ENCODE measurements at regions not wholly inside any gene's neighbourhood (a gene's known extent, or its start where the extent isn't known, plus 50 kb on each side); places are given as distances from the start of the nearest gene placed in this dataset.

DNA sequence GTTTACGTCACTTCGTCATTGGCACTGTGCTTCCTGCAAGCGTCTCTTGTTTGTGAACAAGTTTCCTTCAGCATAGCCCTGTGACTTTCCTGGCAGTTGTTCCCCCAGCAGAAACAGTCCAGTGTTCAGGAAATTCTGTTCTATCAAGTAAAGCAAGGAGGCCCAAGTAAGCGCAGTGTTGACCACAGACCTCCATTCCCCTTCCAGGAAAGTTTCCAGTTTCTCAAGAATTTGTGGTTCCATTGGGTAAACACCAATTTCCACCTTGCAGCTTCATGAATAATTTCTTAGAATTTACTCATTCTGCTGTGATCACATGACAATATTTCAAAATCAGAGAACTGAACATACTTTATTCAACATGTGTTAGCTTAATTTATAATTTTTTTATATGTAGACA is 88.5 kb upstream of the ETV3 start:
- Histone ChIP-seq H3K36me3 (ENCODE audit: control insufficient read depth in 2 of 2, extremely low read depth in 1 of 2, insufficient read depth in 1 of 2, low read length in 1 of 2) (no peaks in the 10 kb centered on the region), H3K4me1 (ENCODE audit: control insufficient read depth in 1 of 2, extremely low read depth in 1 of 2, insufficient read depth in 2 of 2, low read length in 2 of 2) (no peaks in the 10 kb centered on the region), H3K9me3 (no peaks in the 10 kb centered on the region), H3K4me3 (ENCODE audit: control insufficient read depth in 1 of 2, extremely low read depth in 1 of 2, low read length in 1 of 2) (no peak overlapping the region), H3K27ac (ENCODE audit: low read length) (no peak overlapping the region), H3K27me3 (replicated peaks in 1 of 2; ENCODE audit: control insufficient read depth in 2 of 2, extremely low read depth in 1 of 2, insufficient read depth in 2 of 2, low read length in 1 of 2) (peaks cover 2% of the 10 kb centered on the region in 2 experiments)
- Mint-ChIP-seq H3K4me3 (no peak overlapping the region), H3K27me3 (peaks cover 36% of the 10 kb centered on the region in 2 donors), H3K36me3 (no peaks in the 10 kb centered on the region), H3K27ac (no peak overlapping the region), H3K9me3 (peaks cover 0 to 6% (median 5%) of the 10 kb centered on the region in 3 donors), H3K4me1 (no peaks in the 10 kb centered on the region)
- WGBS (ENCODE audit: insufficient coverage) = 90% methylated on average over 3 of the region's 4 CpGs
- DNase-seq (no peak), ATAC-seq (replicated peaks in 1 of 4) (no peak)
- POLR2A ChIA-PET = no interaction called here
- CTCF ChIA-PET = no interaction called here

DNA sequence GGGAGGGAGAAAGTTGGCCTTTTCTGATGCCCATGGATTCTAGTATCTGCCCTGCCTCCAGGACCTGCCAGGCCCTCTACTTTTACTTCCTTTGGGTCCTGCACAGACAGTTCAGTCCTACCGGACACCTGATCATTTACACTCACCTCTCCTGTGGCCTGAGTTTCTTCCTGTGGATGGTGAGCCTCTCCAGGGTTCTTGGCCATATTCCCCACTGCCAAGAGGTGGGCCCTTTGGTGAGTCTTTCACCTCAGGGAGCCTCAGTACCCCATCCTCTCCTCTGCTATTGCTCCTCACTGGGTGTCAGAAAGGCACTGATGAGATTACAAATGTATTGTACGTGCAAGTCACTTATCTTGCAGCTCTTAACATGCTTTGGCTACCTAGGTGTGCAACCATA is 81.4 kb upstream of the ETV3 start:
- ChIA-PET CTCF (no interaction called here), POLR2A (no interaction called here)
- Mint-ChIP-seq H3K4me3 (no peak overlapping the region), H3K4me1 (no peaks in the 10 kb centered on the region), H3K27ac (no peak overlapping the region), H3K36me3 (no peaks in the 10 kb centered on the region), H3K9me3 (peaks cover 3 to 6% (median 3%) of the 10 kb centered on the region in 3 donors), H3K27me3 (peaks cover 37 to 53% of the 10 kb centered on the region in 2 donors)
- H3K27ac ChIP-seq (ENCODE audit: low read length) = no peak overlapping the region
- 54% methylated on average over 2 of the region's 2 CpGs for WGBS (ENCODE audit: insufficient coverage)
- H3K9me3 ChIP-seq = no peaks in the 10 kb centered on the region
- no peak overlapping the region for H3K4me3 ChIP-seq (ENCODE audit: control insufficient read depth in 1 of 2, extremely low read depth in 1 of 2, low read length in 1 of 2)
- no peaks in the 10 kb centered on the region for H3K36me3 ChIP-seq (ENCODE audit: control insufficient read depth in 2 of 2, extremely low read depth in 1 of 2, insufficient read depth in 1 of 2, low read length in 1 of 2)
- no peak for DNase-seq
- H3K27me3 ChIP-seq (replicated peaks in 1 of 2; ENCODE audit: control insufficient read depth in 2 of 2, extremely low read depth in 1 of 2, insufficient read depth in 2 of 2, low read length in 1 of 2) = peaks cover 2 to 40% of the 10 kb centered on the region in 2 experiments
- H3K4me1 ChIP-seq (ENCODE audit: control insufficient read depth in 1 of 2, extremely low read depth in 1 of 2, insufficient read depth in 2 of 2, low read length in 2 of 2) = no peaks in the 10 kb centered on the region
- ATAC-seq (replicated peaks in 1 of 4) = no peak

DNA sequence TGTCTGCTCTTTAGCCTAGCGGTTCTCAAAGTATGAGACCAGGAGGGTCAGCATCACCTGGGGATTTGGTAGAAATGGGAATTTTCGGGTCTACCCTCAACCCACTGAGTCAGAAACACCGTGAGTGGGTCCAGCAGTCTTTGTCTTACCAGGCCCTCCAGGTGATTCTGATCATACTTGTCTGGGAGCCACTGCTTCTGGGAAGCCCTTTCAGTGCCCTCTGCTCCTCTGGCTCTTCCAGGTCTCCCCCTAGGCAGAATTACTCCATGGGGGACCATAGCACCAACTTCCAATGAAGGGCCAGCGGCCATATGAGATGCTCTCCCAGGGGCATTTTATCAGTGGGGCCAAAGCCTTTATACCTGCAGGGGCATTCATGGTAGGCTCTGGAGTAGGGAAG is 81.0 kb upstream of the ETV3 start:
- Histone ChIP-seq H3K9me3 (no peaks in the 10 kb centered on the region), H3K4me1 (ENCODE audit: control insufficient read depth in 1 of 2, extremely low read depth in 1 of 2, insufficient read depth in 2 of 2, low read length in 2 of 2) (no peaks in the 10 kb centered on the region), H3K27ac (ENCODE audit: low read length) (no peak overlapping the region), H3K36me3 (ENCODE audit: control insufficient read depth in 2 of 2, extremely low read depth in 1 of 2, insufficient read depth in 1 of 2, low read length in 1 of 2) (no peaks in the 10 kb centered on the region), H3K27me3 (replicated peaks in 1 of 2; ENCODE audit: control insufficient read depth in 2 of 2, extremely low read depth in 1 of 2, insufficient read depth in 2 of 2, low read length in 1 of 2) (peaks cover under 1 to 40% of the 10 kb centered on the region in 2 experiments), H3K4me3 (ENCODE audit: control insufficient read depth in 1 of 2, extremely low read depth in 1 of 2, low read length in 1 of 2) (no peak overlapping the region)
- Mint-ChIP-seq H3K27me3 (peaks cover 38 to 50% of the 10 kb centered on the region in 2 donors), H3K4me3 (no peak overlapping the region), H3K9me3 (peaks cover 4 to 10% (median 6%) of the 10 kb centered on the region in 3 donors), H3K27ac (no peak overlapping the region), H3K36me3 (no peaks in the 10 kb centered on the region), H3K4me1 (no peaks in the 10 kb centered on the region)
- ATAC-seq (replicated peaks in 1 of 4) (no peak), DNase-seq (no peak)
- CTCF ChIA-PET = no interaction called here
- POLR2A ChIA-PET = no interaction called here
- 76% methylated on average over 2 of the region's 4 CpGs for WGBS (ENCODE audit: insufficient coverage)

DNA sequence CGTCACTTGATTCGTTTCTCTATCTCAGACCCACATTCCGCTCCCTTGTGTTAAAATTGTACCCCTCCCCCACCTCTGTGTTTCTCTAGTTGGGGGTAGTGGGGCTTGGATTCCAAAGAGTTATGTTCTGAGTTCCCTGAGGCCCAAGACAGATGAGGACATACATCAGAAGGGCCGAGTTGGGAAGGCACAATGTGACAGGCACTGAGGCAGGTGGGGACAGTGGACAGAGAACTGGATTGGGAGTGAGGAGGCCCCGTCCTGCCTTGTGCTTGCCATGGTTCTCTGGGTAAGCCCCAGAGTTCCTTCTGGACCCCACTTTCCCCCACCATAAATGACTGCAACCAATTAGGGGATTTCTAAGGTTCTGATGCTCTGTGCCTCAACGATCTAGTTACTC is 80.5 kb upstream of the ETV3 start:
- ATAC-seq (replicated peaks in 1 of 4) (no peak), DNase-seq (no peak)
- no peak overlapping the region for H3K4me3 ChIP-seq (ENCODE audit: control insufficient read depth in 1 of 2, extremely low read depth in 1 of 2, low read length in 1 of 2)
- H3K36me3 ChIP-seq (ENCODE audit: control insufficient read depth in 2 of 2, extremely low read depth in 1 of 2, insufficient read depth in 1 of 2, low read length in 1 of 2) = no peaks in the 10 kb centered on the region
- no peak overlapping the region for H3K27ac ChIP-seq (ENCODE audit: low read length)
- no peak overlapping the region for H3K27ac Mint-ChIP-seq
- WGBS (ENCODE audit: insufficient coverage) = no CpG with 5 or more reads among the region's 6 CpGs
- H3K4me3 Mint-ChIP-seq = no peak overlapping the region
- peaks cover 0 to 40% of the 10 kb centered on the region in 2 experiments for H3K27me3 ChIP-seq (replicated peaks in 1 of 2; ENCODE audit: control insufficient read depth in 2 of 2, extremely low read depth in 1 of 2, insufficient read depth in 2 of 2, low read length in 1 of 2)
- peaks cover 38 to 48% of the 10 kb centered on the region in 2 donors for H3K27me3 Mint-ChIP-seq
- POLR2A ChIA-PET = no interaction called here
- no peaks in the 10 kb centered on the region for H3K4me1 Mint-ChIP-seq
- H3K9me3 ChIP-seq = no peaks in the 10 kb centered on the region
- no peaks in the 10 kb centered on the region for H3K36me3 Mint-ChIP-seq
- no peaks in the 10 kb centered on the region for H3K4me1 ChIP-seq (ENCODE audit: control insufficient read depth in 1 of 2, extremely low read depth in 1 of 2, insufficient read depth in 2 of 2, low read length in 2 of 2)
- CTCF ChIA-PET = no interaction called here
- peaks cover 7 to 14% (median 10%) of the 10 kb centered on the region in 3 donors for H3K9me3 Mint-ChIP-seq

DNA sequence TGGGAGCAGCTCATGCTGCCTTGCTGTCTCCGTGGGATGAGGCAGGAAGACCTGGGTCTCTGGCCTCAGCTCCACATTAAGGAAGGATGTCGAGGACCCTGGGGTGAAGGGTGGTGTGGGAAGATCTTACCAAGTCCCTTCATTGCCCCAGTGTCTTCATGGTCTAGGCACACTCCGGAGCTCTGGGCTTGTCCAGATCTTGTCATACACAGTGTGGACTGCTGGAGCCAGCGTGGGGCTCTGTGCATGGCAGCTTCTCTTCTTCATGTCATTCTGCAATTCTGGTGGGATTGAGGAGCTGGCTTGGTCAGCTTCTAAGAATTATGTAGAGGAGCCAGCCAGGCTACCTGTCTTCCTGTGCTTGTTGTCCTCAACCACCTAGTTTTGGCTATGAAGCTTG is 79.3 kb upstream of the ETV3 start:
- H3K27me3 ChIP-seq (replicated peaks in 1 of 2; ENCODE audit: control insufficient read depth in 2 of 2, extremely low read depth in 1 of 2, insufficient read depth in 2 of 2, low read length in 1 of 2) = peaks cover 0 to 40% of the 10 kb centered on the region in 2 experiments
- no peaks in the 10 kb centered on the region for H3K4me1 Mint-ChIP-seq
- WGBS (ENCODE audit: insufficient coverage) = 54% methylated on average over 3 of the region's 4 CpGs

DNA sequence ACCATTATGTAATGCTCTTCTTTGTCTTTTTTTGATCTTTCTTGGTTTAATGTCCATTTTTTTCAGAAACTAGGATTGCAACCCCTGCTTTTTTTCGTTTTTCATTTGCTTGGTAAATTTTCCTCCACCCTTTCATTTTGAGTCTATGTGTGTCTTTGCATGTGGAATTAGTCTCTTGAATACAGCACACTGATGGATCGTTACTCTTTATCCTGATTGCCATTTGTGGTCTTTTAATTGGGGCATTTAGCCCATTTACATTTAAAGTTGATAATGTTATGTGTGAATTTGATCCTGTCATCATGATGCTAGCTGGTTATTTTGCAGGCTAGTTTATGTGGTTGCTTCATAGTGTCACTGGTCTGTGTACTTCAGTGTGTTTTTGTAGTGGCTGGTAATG is 75.6 kb upstream of the ETV3 start:
- DNase-seq (no peak), ATAC-seq (replicated peaks in 1 of 4) (no peak)
- WGBS (ENCODE audit: insufficient coverage) = 100% methylated on average over 1 of the region's 2 CpGs
- Mint-ChIP-seq H3K4me3 (no peak overlapping the region), H3K4me1 (no peaks in the 10 kb centered on the region), H3K9me3 (peaks cover 15 to 36% (median 24%) of the 10 kb centered on the region in 3 donors), H3K27me3 (peaks cover 40 to 45% of the 10 kb centered on the region in 2 donors), H3K27ac (no peak overlapping the region), H3K36me3 (no peaks in the 10 kb centered on the region)
- H3K27me3 ChIP-seq (replicated peaks in 1 of 2; ENCODE audit: control insufficient read depth in 2 of 2, extremely low read depth in 1 of 2, insufficient read depth in 2 of 2, low read length in 1 of 2) = peaks cover 0 to 21% of the 10 kb centered on the region in 2 experiments
- H3K4me1 ChIP-seq (ENCODE audit: control insufficient read depth in 1 of 2, extremely low read depth in 1 of 2, insufficient read depth in 2 of 2, low read length in 2 of 2) = no peaks in the 10 kb centered on the region
- H3K4me3 ChIP-seq (ENCODE audit: control insufficient read depth in 1 of 2, extremely low read depth in 1 of 2, low read length in 1 of 2) = no peak overlapping the region
- CTCF ChIA-PET = interaction anchor here in 1 of 2 donors (1.0 kb wide), 1 partner anchor 11 kb away, joined by 3 read pairs; no protein-coding TSS in a partner anchor
- H3K36me3 ChIP-seq (ENCODE audit: control insufficient read depth in 2 of 2, extremely low read depth in 1 of 2, insufficient read depth in 1 of 2, low read length in 1 of 2) = no peaks in the 10 kb centered on the region
- no peaks in the 10 kb centered on the region for H3K9me3 ChIP-seq
- no peak overlapping the region for H3K27ac ChIP-seq (ENCODE audit: low read length)
- POLR2A ChIA-PET = no interaction called here

More for the DNA sequence above, 79.3 kb upstream of the ETV3 start:
- no peak overlapping the region for H3K4me3 ChIP-seq (ENCODE audit: control insufficient read depth in 1 of 2, extremely low read depth in 1 of 2, low read length in 1 of 2)
- Mint-ChIP-seq H3K27me3 (peaks cover 41 to 56% of the 10 kb centered on the region in 2 donors), H3K36me3 (no peaks in the 10 kb centered on the region), H3K4me3 (no peak overlapping the region), H3K9me3 (peaks cover 15 to 26% (median 21%) of the 10 kb centered on the region in 3 donors), H3K27ac (no peak overlapping the region)
- no peaks in the 10 kb centered on the region for H3K9me3 ChIP-seq
- no peaks in the 10 kb centered on the region for H3K4me1 ChIP-seq (ENCODE audit: control insufficient read depth in 1 of 2, extremely low read depth in 1 of 2, insufficient read depth in 2 of 2, low read length in 2 of 2)
- no peak overlapping the region for H3K27ac ChIP-seq (ENCODE audit: low read length)
- ChIA-PET POLR2A (no interaction called here), CTCF (no interaction called here)
- H3K36me3 ChIP-seq (ENCODE audit: control insufficient read depth in 2 of 2, extremely low read depth in 1 of 2, insufficient read depth in 1 of 2, low read length in 1 of 2) = no peaks in the 10 kb centered on the region
- DNase-seq = no peak
- no peak for ATAC-seq (replicated peaks in 1 of 4)

DNA sequence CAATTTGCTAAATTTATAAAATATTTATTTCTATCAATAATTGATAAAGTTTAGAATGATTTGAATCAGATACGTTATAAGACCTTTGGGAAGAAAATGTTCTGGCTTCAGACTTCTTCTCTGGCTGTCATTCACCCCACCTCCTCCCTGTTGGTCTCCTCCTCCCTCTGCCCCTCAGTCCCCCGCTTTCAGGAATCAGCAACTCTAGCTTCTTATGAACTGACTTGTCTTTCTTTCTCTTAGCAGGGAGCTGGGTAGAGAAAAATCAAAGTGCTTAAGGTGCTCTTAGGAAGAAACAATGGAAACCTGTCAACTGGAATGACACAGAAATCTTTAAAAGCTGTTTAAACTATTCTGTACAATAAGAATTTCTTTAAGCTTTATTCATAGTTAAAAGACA is 71.3 kb upstream of the ETV3 start:
- ChIA-PET POLR2A (interaction anchor here in 1 of 2 donors (0.7 kb wide), 1 partner anchor 32 kb away, joined by 3 read pairs; no protein-coding TSS in a partner anchor), CTCF (no interaction called here)
- H3K27me3 Mint-ChIP-seq = peaks cover 30 to 42% of the 10 kb centered on the region in 2 donors
- H3K4me1 Mint-ChIP-seq = no peaks in the 10 kb centered on the region
- Histone ChIP-seq H3K4me3 (ENCODE audit: control insufficient read depth in 1 of 2, extremely low read depth in 1 of 2, low read length in 1 of 2) (no peak overlapping the region), H3K9me3 (no peaks in the 10 kb centered on the region), H3K27ac (ENCODE audit: low read length) (no peak overlapping the region), H3K4me1 (ENCODE audit: control insufficient read depth in 1 of 2, extremely low read depth in 1 of 2, insufficient read depth in 2 of 2, low read length in 2 of 2) (no peaks in the 10 kb centered on the region), H3K36me3 (ENCODE audit: control insufficient read depth in 2 of 2, extremely low read depth in 1 of 2, insufficient read depth in 1 of 2, low read length in 1 of 2) (no peaks in the 10 kb centered on the region), H3K27me3 (replicated peaks in 1 of 2; ENCODE audit: control insufficient read depth in 2 of 2, extremely low read depth in 1 of 2, insufficient read depth in 2 of 2, low read length in 1 of 2) (peaks cover 0 to 13% of the 10 kb centered on the region in 2 experiments)
- no peak overlapping the region for H3K4me3 Mint-ChIP-seq
- no peak overlapping the region for H3K27ac Mint-ChIP-seq
- no CpG with 5 or more reads among the region's 2 CpGs for WGBS (ENCODE audit: insufficient coverage)
- peaks cover 10 to 30% (median 20%) of the 10 kb centered on the region in 3 donors for H3K9me3 Mint-ChIP-seq
- H3K36me3 Mint-ChIP-seq = no peaks in the 10 kb centered on the region
- DNase-seq = no peak
- no peak for ATAC-seq (replicated peaks in 1 of 4)

All from T-cell (primary cell).